Loucy (cell line): ENCODE measurements at regions not wholly inside any gene's neighbourhood (a gene's known extent, or its start where the extent isn't known, plus 50 kb on each side); places are given as distances from the start of the nearest gene placed in this dataset.

Experiments
- EZH2phosphoT487 ChIP-seq: fragments of 200-600 bp; IDR thresholded peaks from 2 replicates; pipeline ENCODE4 v1.6.1; 2018; ENCODE audit warnings: antibody characterized with exemption, mild to moderate bottlenecking, moderate library complexity, borderline replicate concordance
- TF ChIP-seq, protein P1 (sequence below): fragments of 200-600 bp; sonication (generic); conservative IDR thresholded peaks from 2 replicates; pipeline ENCODE4 v1.5.1; 2014; ENCODE audit warnings: mild to moderate bottlenecking, antibody characterized with exemption, low read length

DNA sequence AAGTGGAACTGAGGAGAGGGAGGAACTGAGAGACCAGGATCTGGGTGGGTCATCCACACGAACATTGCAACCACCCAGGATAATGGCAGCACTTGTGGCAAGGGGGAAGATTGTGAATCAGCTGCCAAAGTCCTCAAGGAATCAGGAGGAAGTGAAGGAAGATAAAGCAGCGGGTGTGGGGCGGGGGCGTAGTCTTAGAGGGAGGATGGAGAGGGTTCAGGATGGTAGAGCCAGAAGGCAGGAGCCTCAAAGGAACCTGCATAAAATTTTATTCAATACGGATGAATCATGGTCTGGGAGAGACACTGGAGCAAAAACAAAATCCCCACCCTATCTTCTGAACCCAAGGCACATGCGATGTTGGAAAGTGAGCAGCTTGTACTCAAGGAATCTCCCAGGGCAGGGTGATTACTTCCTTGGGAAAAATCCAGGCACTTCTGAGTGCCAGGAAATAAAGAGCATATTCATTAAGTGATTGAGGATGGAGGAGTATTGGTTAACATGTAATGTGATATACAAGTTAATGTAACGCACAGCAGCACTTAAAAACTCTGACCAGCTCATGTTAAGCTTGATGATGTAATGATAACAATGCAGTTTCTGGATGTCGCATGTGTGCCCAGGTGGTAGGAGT is 82.0 kb upstream of the B3GAT2 start:
- TF ChIP-seq, protein P1, sequence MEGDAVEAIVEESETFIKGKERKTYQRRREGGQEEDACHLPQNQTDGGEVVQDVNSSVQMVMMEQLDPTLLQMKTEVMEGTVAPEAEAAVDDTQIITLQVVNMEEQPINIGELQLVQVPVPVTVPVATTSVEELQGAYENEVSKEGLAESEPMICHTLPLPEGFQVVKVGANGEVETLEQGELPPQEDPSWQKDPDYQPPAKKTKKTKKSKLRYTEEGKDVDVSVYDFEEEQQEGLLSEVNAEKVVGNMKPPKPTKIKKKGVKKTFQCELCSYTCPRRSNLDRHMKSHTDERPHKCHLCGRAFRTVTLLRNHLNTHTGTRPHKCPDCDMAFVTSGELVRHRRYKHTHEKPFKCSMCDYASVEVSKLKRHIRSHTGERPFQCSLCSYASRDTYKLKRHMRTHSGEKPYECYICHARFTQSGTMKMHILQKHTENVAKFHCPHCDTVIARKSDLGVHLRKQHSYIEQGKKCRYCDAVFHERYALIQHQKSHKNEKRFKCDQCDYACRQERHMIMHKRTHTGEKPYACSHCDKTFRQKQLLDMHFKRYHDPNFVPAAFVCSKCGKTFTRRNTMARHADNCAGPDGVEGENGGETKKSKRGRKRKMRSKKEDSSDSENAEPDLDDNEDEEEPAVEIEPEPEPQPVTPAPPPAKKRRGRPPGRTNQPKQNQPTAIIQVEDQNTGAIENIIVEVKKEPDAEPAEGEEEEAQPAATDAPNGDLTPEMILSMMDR: no peak
- no peak for TF ChIP-seq EZH2phosphoT487
